Kidney epithelial cell (primary cell): ENCODE measurements at regions not wholly inside any gene's neighbourhood (a gene's known extent, or its start where the extent isn't known, plus 50 kb on each side); places are given as distances from the start of the nearest gene placed in this dataset.

Experiments
- DNase-seq: peaks from one replicate; pipeline ENCODE4 v3.0.0-alpha.2; 2010; ENCODE audit warnings: low read depth
- H3K27me3 ChIP-seq: 2 replicates; pipeline ENCODE4 v1.6.0; 2011; ENCODE audit warnings: low read length; ENCODE audit not compliant: control insufficient read depth, insufficient read depth
- H3K36me3 ChIP-seq: 2 replicates; pipeline ENCODE4 v1.5.1; 2011; ENCODE audit warnings: low read length; ENCODE audit not compliant: control insufficient read depth, insufficient read depth
- H3K4me3 ChIP-seq: 2 replicates; pipeline ENCODE4 v1.5.1; 2011; ENCODE audit warnings: low read depth, mild to moderate bottlenecking, control low read depth, low read length
- CTCF ChIP-seq: IDR thresholded peaks from 2 replicates; pipeline ENCODE4 v1.5.1; 2011; ENCODE audit warnings: mild to moderate bottlenecking, moderate library complexity, low read length, control low read depth, inconsistent platforms; ENCODE audit not compliant: insufficient read depth, poor library complexity, severe bottlenecking

GRCh38 chr2:103346780-103347179 is 584.9 kb downstream of the TMEM182 start:
- TF ChIP-seq CTCF, result no peak
- Histone ChIP-seq H3K27me3 (no peaks in the 10 kb centered on the region), H3K36me3 (no peaks in the 10 kb centered on the region), H3K4me3 (no peak overlapping the region)
- DNase-seq, result no peak

GRCh38 chr2:103353774-103354173 is 591.9 kb downstream of the TMEM182 start:
- Histone ChIP-seq H3K4me3 (no peak overlapping the region), H3K27me3 (no peaks in the 10 kb centered on the region), H3K36me3 (no peaks in the 10 kb centered on the region)
- DNase-seq, result no peak
- TF ChIP-seq CTCF, result no peak

- H3K36me3 ChIP-seq, result no peaks in the 10 kb centered on the region
- TF ChIP-seq CTCF, result no peak
- H3K4me3 ChIP-seq, result no peak overlapping the region
- no peak for DNase-seq
- no peaks in the 10 kb centered on the region for H3K27me3 ChIP-seq
Observed at GRCh38 chr2:103355287-103355686, 593.5 kb downstream of the TMEM182 start.

GRCh38 chr2:103361712-103362111 is 599.9 kb downstream of the TMEM182 start:
- H3K27me3 ChIP-seq, result no peaks in the 10 kb centered on the region
- no peak for DNase-seq
- TF ChIP-seq CTCF, result no peak
- H3K36me3 ChIP-seq, result no peaks in the 10 kb centered on the region
- H3K4me3 ChIP-seq, result no peak overlapping the region

- no peak for DNase-seq
- TF ChIP-seq CTCF, result no peak
Observed at GRCh38 chr2:103363639-103364038, 601.8 kb downstream of the TMEM182 start.

GRCh38 chr2:103364177-103364576 is 602.3 kb downstream of the TMEM182 start:
- no peak for TF ChIP-seq CTCF
- Histone ChIP-seq H3K36me3 (no peaks in the 10 kb centered on the region), H3K4me3 (no peak overlapping the region), H3K27me3 (no peaks in the 10 kb centered on the region)
- no peak for DNase-seq

More at GRCh38 chr2:103363639-103364038, 601.8 kb downstream of the TMEM182 start:
- Histone ChIP-seq H3K4me3 (no peak overlapping the region), H3K27me3 (no peaks in the 10 kb centered on the region), H3K36me3 (no peaks in the 10 kb centered on the region)
